Endothelial cell of umbilical vein (primary cell): ENCODE measurements at regions not wholly inside any gene's neighbourhood (a gene's known extent, or its start where the extent isn't known, plus 50 kb on each side); places are given as distances from the start of the nearest gene placed in this dataset.

Source experiments
- EZH2 ChIP-seq: IDR thresholded peaks from 2 replicates; pipeline ENCODE4 v1.6.1; 2012; ENCODE audit warnings: borderline replicate concordance, low read depth, mild to moderate bottlenecking, moderate library complexity, low read length, inconsistent platforms; ENCODE audit not compliant: severe bottlenecking
- FOS ChIP-seq: IDR thresholded peaks from 2 replicates; pipeline ENCODE4 v1.6.1; 2011; ENCODE audit warnings: mild to moderate bottlenecking, low read length, moderate library complexity, borderline replicate concordance; ENCODE audit not compliant: insufficient read depth
- GATA2 ChIP-seq: IDR thresholded peaks from 2 replicates; pipeline ENCODE4 v1.7.0; 2011; ENCODE audit warnings: low read depth, mild to moderate bottlenecking, moderate library complexity, mixed read lengths, low read length; ENCODE audit not compliant: insufficient read length, insufficient read depth
- JUN ChIP-seq: IDR thresholded peaks from 2 replicates; pipeline ENCODE4 v1.6.1; 2011; ENCODE audit warnings: borderline replicate concordance, low read depth; ENCODE audit not compliant: insufficient read length, insufficient read depth
- MAX ChIP-seq: IDR thresholded peaks from 2 replicates; pipeline ENCODE4 v1.6.1; 2011; ENCODE audit not compliant: insufficient read depth, insufficient read length
- MYC ChIP-seq: IDR thresholded peaks from one replicate; pipeline ENCODE4 v1.6.1; 2011; ENCODE audit warnings: mild to moderate bottlenecking, low read depth, low read length
- POLR2A ChIP-seq: IDR thresholded peaks from 2 replicates; pipeline ENCODE4 v1.6.1; 2012; ENCODE audit warnings: low read depth, mild to moderate bottlenecking, control low read depth, low read length
- POLR2AphosphoS5 ChIP-seq: IDR thresholded peaks from 2 replicates; pipeline ENCODE4 v1.6.1; 2012; ENCODE audit warnings: low read depth, mild to moderate bottlenecking, control low read depth, low read length, moderate library complexity; ENCODE audit not compliant: insufficient read depth
- TF ChIP-seq, protein P1 (sequence below), 2 donors: IDR thresholded peaks; 1 replicate in 1 of 2; 2 replicates in 1 of 2; pipeline ENCODE4 v1.5.1; 2011; ENCODE audit warnings: low read length in 2 of 2, mild to moderate bottlenecking in 2 of 2, moderate library complexity in 2 of 2, control low read depth in 1 of 2, inconsistent platforms in 1 of 2, low read depth in 1 of 2; ENCODE audit not compliant: insufficient read depth in 1 of 2; ENCODE audit errors: extremely low read depth in 1 of 2

GRCh38 chr4:93912146-93912545, 83.6 kb downstream of the ATOH1 start:
- TF ChIP-seq, protein P1, sequence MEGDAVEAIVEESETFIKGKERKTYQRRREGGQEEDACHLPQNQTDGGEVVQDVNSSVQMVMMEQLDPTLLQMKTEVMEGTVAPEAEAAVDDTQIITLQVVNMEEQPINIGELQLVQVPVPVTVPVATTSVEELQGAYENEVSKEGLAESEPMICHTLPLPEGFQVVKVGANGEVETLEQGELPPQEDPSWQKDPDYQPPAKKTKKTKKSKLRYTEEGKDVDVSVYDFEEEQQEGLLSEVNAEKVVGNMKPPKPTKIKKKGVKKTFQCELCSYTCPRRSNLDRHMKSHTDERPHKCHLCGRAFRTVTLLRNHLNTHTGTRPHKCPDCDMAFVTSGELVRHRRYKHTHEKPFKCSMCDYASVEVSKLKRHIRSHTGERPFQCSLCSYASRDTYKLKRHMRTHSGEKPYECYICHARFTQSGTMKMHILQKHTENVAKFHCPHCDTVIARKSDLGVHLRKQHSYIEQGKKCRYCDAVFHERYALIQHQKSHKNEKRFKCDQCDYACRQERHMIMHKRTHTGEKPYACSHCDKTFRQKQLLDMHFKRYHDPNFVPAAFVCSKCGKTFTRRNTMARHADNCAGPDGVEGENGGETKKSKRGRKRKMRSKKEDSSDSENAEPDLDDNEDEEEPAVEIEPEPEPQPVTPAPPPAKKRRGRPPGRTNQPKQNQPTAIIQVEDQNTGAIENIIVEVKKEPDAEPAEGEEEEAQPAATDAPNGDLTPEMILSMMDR (IDR thresholded peaks at IDR 0.05; ENCODE audit: extremely low read depth in 1 of 2, insufficient read depth in 1 of 2, low read depth in 1 of 2, low read length in 2 of 2) = no peak
- no peak for TF ChIP-seq POLR2A
- no peak for TF ChIP-seq POLR2AphosphoS5
- TF ChIP-seq EZH2 = no peak
- TF ChIP-seq MYC = no peak
- no peak for TF ChIP-seq MAX
- no peak for TF ChIP-seq FOS
- no peak for TF ChIP-seq JUN
- TF ChIP-seq GATA2 = no peak
